ENCODE measurements at regions not wholly inside any gene's neighbourhood (a gene's known extent, or its start where the extent isn't known, plus 50 kb on each side); places are given as distances from the start of the nearest gene placed in this dataset.

- no peak for DNase-seq
These were observed 126.0 kb upstream of the TMEM161B start for GRCh38 chr5:88394536-88395175.

GRCh38 chr5:88393716-88394535 lies 125.3 kb upstream of the TMEM161B start:
- no peak for DNase-seq

- no peak for DNase-seq
These were observed 124.4 kb upstream of the TMEM161B start for GRCh38 chr5:88393042-88393441.

GRCh38 chr5:88391991-88392390 lies 123.3 kb upstream of the TMEM161B start:
- DNase-seq = no peak

- DNase-seq = no peak
These were observed 122.5 kb upstream of the TMEM161B start for GRCh38 chr5:88391116-88391515.

- no peak for DNase-seq
These were observed 121.8 kb upstream of the TMEM161B start for GRCh38 chr5:88390481-88390880.

GRCh38 chr5:88390096-88390441 lies 121.4 kb upstream of the TMEM161B start:
- no peak for DNase-seq

- no peak for DNase-seq
These were observed 120.9 kb upstream of the TMEM161B start for GRCh38 chr5:88389338-88390095.

- DNase-seq = no peak
These were observed 120.1 kb upstream of the TMEM161B start for GRCh38 chr5:88388476-88389337.

GRCh38 chr5:88384886-88385285 lies 116.2 kb upstream of the TMEM161B start:
- DNase-seq = no peak

- peak; percentile 50 for DNase-seq
These were observed 111.7 kb upstream of the TMEM161B start for GRCh38 chr5:88380332-88380731.

GRCh38 chr5:88377705-88378656 lies 109.3 kb upstream of the TMEM161B start:
- peak; percentile 88 for DNase-seq

- no peak for DNase-seq
These were observed 108.6 kb upstream of the TMEM161B start for GRCh38 chr5:88377240-88377639.

GRCh38 chr5:88376728-88377127 lies 108.1 kb upstream of the TMEM161B start:
- DNase-seq = no peak

GRCh38 chr5:88374391-88374790 lies 105.7 kb upstream of the TMEM161B start:
- DNase-seq = peak; percentile 81

GRCh38 chr5:88370824-88371223 lies 102.2 kb upstream of the TMEM161B start:
- DNase-seq = no peak

- DNase-seq = no peak
These were observed 99.6 kb upstream of the TMEM161B start for GRCh38 chr5:88368201-88368600.

GRCh38 chr5:88364991-88365390 lies 96.3 kb upstream of the TMEM161B start:
- no peak for DNase-seq

- no peak for DNase-seq
These were observed 86.9 kb upstream of the TMEM161B start for GRCh38 chr5:88355490-88356050.

GRCh38 chr5:88325868-88326267 lies 57.2 kb upstream of the TMEM161B start:
- DNase-seq = no peak

- DNase-seq = no peak
These were observed 54.1 kb upstream of the TMEM161B start for GRCh38 chr5:88322785-88323184.
